ENCODE measurements at regions not wholly inside any gene's neighbourhood (a gene's known extent, or its start where the extent isn't known, plus 50 kb on each side); places are given as distances from the start of the nearest gene placed in this dataset.

DNA sequence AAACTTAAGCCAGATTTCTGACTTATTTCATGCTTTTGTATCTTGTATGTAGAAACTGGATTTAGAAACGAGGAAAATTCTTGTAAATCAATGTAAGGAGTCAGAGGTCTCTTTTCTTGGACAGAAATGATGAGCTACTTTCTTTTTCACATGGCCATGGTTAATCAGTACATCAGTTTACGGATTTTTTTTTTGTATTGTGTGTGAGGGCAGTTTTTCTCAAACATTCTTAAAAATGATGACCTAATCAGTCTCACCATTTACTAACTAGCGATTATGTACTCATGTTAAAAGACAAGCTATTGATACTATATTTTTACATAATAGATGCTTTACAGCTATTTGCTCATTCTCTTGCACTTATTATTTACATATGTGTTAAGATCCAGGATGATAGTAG is 165.2 kb upstream of the DOCK10 start:
- no peak overlapping the region for H3K9ac ChIP-seq (ENCODE audit: low read depth in 1 of 2, low read length in 2 of 2)
- 55% methylated on average over 3 of the region's 3 CpGs for WGBS
- no peak for DNase-seq (ENCODE audit: low spot score)
- H3K9me3 ChIP-seq (ENCODE audit: control insufficient read depth in 4 of 4, low read length in 3 of 4): no peaks in the 10 kb centered on the region
- no peaks in the 10 kb centered on the region for H3K36me3 ChIP-seq (ENCODE audit: control insufficient read depth in 4 of 4, insufficient read depth in 3 of 4, low read depth in 1 of 4, low read length in 3 of 4)
- H3K27me3 ChIP-seq (ENCODE audit: control insufficient read depth in 4 of 4, insufficient read depth in 4 of 4, low read length in 3 of 4): no peaks in the 10 kb centered on the region
- H3K4me1 ChIP-seq (ENCODE audit: control insufficient read depth in 4 of 4, insufficient read depth in 4 of 4, low read length in 3 of 4): no peaks in the 10 kb centered on the region
- H3K4me3 ChIP-seq (ENCODE audit: low read depth in 1 of 3, low read length in 3 of 3): no peak overlapping the region
- no peak overlapping the region for H3K27ac ChIP-seq (ENCODE audit: low read depth in 1 of 2, low read length in 2 of 2)
- no peak for TF ChIP-seq HNF4G (IDR thresholded peaks at IDR 0.05)
- no peak for TF ChIP-seq NR2F2 (IDR thresholded peaks at IDR 0.05)
- TF ChIP-seq, protein P1, sequence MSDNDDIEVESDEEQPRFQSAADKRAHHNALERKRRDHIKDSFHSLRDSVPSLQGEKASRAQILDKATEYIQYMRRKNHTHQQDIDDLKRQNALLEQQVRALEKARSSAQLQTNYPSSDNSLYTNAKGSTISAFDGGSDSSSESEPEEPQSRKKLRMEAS (IDR thresholded peaks at IDR 0.05): no peak
- TF ChIP-seq, protein P2, sequence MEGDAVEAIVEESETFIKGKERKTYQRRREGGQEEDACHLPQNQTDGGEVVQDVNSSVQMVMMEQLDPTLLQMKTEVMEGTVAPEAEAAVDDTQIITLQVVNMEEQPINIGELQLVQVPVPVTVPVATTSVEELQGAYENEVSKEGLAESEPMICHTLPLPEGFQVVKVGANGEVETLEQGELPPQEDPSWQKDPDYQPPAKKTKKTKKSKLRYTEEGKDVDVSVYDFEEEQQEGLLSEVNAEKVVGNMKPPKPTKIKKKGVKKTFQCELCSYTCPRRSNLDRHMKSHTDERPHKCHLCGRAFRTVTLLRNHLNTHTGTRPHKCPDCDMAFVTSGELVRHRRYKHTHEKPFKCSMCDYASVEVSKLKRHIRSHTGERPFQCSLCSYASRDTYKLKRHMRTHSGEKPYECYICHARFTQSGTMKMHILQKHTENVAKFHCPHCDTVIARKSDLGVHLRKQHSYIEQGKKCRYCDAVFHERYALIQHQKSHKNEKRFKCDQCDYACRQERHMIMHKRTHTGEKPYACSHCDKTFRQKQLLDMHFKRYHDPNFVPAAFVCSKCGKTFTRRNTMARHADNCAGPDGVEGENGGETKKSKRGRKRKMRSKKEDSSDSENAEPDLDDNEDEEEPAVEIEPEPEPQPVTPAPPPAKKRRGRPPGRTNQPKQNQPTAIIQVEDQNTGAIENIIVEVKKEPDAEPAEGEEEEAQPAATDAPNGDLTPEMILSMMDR (IDR thresholded peaks at IDR 0.05; ENCODE audit: low read depth, low read length, missing input control): no peak
- TF ChIP-seq, protein P3, sequence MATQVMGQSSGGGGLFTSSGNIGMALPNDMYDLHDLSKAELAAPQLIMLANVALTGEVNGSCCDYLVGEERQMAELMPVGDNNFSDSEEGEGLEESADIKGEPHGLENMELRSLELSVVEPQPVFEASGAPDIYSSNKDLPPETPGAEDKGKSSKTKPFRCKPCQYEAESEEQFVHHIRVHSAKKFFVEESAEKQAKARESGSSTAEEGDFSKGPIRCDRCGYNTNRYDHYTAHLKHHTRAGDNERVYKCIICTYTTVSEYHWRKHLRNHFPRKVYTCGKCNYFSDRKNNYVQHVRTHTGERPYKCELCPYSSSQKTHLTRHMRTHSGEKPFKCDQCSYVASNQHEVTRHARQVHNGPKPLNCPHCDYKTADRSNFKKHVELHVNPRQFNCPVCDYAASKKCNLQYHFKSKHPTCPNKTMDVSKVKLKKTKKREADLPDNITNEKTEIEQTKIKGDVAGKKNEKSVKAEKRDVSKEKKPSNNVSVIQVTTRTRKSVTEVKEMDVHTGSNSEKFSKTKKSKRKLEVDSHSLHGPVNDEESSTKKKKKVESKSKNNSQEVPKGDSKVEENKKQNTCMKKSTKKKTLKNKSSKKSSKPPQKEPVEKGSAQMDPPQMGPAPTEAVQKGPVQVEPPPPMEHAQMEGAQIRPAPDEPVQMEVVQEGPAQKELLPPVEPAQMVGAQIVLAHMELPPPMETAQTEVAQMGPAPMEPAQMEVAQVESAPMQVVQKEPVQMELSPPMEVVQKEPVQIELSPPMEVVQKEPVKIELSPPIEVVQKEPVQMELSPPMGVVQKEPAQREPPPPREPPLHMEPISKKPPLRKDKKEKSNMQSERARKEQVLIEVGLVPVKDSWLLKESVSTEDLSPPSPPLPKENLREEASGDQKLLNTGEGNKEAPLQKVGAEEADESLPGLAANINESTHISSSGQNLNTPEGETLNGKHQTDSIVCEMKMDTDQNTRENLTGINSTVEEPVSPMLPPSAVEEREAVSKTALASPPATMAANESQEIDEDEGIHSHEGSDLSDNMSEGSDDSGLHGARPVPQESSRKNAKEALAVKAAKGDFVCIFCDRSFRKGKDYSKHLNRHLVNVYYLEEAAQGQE (IDR thresholded peaks at IDR 0.05): no peak
- TF ChIP-seq RXRA (IDR thresholded peaks at IDR 0.05): no peak
- TF ChIP-seq JUND (IDR thresholded peaks at IDR 0.05): no peak
- TF ChIP-seq, protein P4, sequence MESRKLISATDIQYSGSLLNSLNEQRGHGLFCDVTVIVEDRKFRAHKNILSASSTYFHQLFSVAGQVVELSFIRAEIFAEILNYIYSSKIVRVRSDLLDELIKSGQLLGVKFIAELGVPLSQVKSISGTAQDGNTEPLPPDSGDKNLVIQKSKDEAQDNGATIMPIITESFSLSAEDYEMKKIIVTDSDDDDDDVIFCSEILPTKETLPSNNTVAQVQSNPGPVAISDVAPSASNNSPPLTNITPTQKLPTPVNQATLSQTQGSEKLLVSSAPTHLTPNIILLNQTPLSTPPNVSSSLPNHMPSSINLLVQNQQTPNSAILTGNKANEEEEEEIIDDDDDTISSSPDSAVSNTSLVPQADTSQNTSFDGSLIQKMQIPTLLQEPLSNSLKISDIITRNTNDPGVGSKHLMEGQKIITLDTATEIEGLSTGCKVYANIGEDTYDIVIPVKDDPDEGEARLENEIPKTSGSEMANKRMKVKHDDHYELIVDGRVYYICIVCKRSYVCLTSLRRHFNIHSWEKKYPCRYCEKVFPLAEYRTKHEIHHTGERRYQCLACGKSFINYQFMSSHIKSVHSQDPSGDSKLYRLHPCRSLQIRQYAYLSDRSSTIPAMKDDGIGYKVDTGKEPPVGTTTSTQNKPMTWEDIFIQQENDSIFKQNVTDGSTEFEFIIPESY (IDR thresholded peaks at IDR 0.05): no peak
- no peak for TF ChIP-seq FOXA2 (IDR thresholded peaks at IDR 0.05)

DNA sequence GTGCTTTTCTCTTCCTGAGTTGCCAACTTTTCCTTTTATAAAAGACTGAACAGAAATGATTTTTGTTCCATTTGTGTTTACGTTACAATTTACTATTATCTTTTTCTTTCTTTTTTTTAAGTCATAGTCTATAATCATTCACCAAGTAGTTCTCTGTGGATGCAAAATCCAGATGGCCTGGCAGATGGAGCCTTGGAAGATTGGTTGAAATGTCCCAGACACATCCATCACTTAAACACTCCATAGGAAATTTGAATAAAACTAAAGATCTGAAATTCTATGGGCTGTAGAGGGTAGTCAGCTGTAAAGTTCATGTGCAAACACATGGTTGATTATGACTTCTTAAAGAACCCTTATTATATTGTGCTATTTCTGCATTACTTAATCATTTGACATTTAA is 164.8 kb upstream of the DOCK10 start:
- H3K4me3 ChIP-seq (ENCODE audit: low read depth in 1 of 3, low read length in 3 of 3): no peak overlapping the region
- DNase-seq (ENCODE audit: low spot score): no peak
- no peak overlapping the region for H3K27ac ChIP-seq (ENCODE audit: low read depth in 1 of 2, low read length in 2 of 2)
- H3K4me1 ChIP-seq (ENCODE audit: control insufficient read depth in 4 of 4, insufficient read depth in 4 of 4, low read length in 3 of 4): no peaks in the 10 kb centered on the region
- no peaks in the 10 kb centered on the region for H3K9me3 ChIP-seq (ENCODE audit: control insufficient read depth in 4 of 4, low read length in 3 of 4)
- no peaks in the 10 kb centered on the region for H3K27me3 ChIP-seq (ENCODE audit: control insufficient read depth in 4 of 4, insufficient read depth in 4 of 4, low read length in 3 of 4)
- WGBS: 88% methylated on average over 1 of the region's 1 CpG
- TF ChIP-seq RXRA (IDR thresholded peaks at IDR 0.05): no peak
- TF ChIP-seq FOXA1 (IDR thresholded peaks at IDR 0.05): no peak
- TF ChIP-seq YY1 (IDR thresholded peaks at IDR 0.05): no peak
- TF ChIP-seq, protein P3 (IDR thresholded peaks at IDR 0.05): no peak
- no peak for TF ChIP-seq JUND (IDR thresholded peaks at IDR 0.05)
- TF ChIP-seq SP1 (IDR thresholded peaks at IDR 0.05): no peak
- TF ChIP-seq HNF4G (IDR thresholded peaks at IDR 0.05): no peak
- TF ChIP-seq, protein P2 (IDR thresholded peaks at IDR 0.05; ENCODE audit: low read depth, low read length, missing input control): no peak
- TF ChIP-seq, protein P5, sequence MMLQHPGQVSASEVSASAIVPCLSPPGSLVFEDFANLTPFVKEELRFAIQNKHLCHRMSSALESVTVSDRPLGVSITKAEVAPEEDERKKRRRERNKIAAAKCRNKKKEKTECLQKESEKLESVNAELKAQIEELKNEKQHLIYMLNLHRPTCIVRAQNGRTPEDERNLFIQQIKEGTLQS (IDR thresholded peaks at IDR 0.05): no peak
- TF ChIP-seq TAF1 (conservative IDR thresholded peaks at IDR 0.05): no peak
- H3K9ac ChIP-seq (ENCODE audit: low read depth in 1 of 2, low read length in 2 of 2): no peak overlapping the region
- H3K36me3 ChIP-seq (ENCODE audit: control insufficient read depth in 4 of 4, insufficient read depth in 3 of 4, low read depth in 1 of 4, low read length in 3 of 4): no peaks in the 10 kb centered on the region

Measured in liver (tissue), 8 donors.